HG03095 (cell line): ENCODE measurements at regions not wholly inside any gene's neighbourhood (a gene's known extent, or its start where the extent isn't known, plus 50 kb on each side); places are given as distances from the start of the nearest gene placed in this dataset.

Experiments
- ATAC-seq: cut with Tn5 transposase; IDR thresholded peaks from one replicate; pipeline ENCODE4 v1.9.1; 2021; ENCODE audit warnings: moderate library complexity; ENCODE audit not compliant: unreplicated experiment

GRCh38 chr4:123564758-123565346 is 168.3 kb downstream of the SPRY1 start:
- ATAC-seq: peak; percentile 100

- no peak for ATAC-seq
These were observed 172.3 kb downstream of the SPRY1 start for GRCh38 chr4:123568936-123569335.

GRCh38 chr4:123569541-123569940 is 172.9 kb downstream of the SPRY1 start:
- ATAC-seq: no peak

GRCh38 chr4:123573866-123574508 is 177.4 kb downstream of the SPRY1 start:
- ATAC-seq: no peak

- ATAC-seq: no peak
These were observed 178.7 kb downstream of the SPRY1 start for GRCh38 chr4:123575291-123575690.

- no peak for ATAC-seq
These were observed 180.8 kb downstream of the SPRY1 start for GRCh38 chr4:123577225-123577906.

- ATAC-seq: no peak
These were observed 181.9 kb downstream of the SPRY1 start for GRCh38 chr4:123578276-123579029.

- ATAC-seq: no peak
These were observed 183.4 kb downstream of the SPRY1 start for GRCh38 chr4:123579961-123580360.

- ATAC-seq: no peak
These were observed 184.5 kb downstream of the SPRY1 start for GRCh38 chr4:123580981-123581664.

- no peak for ATAC-seq
These were observed 185.2 kb downstream of the SPRY1 start for GRCh38 chr4:123581802-123582201.

GRCh38 chr4:123583043-123583442 is 186.4 kb downstream of the SPRY1 start:
- no peak for ATAC-seq

- ATAC-seq: no peak
These were observed 188.5 kb downstream of the SPRY1 start for GRCh38 chr4:123585111-123585510.

GRCh38 chr4:123587983-123588494 is 191.4 kb downstream of the SPRY1 start:
- ATAC-seq: peak; percentile 7

- ATAC-seq: peak; percentile 76
These were observed 192.1 kb downstream of the SPRY1 start for GRCh38 chr4:123588631-123589241.

GRCh38 chr4:123589301-123589700 is 192.7 kb downstream of the SPRY1 start:
- no peak for ATAC-seq

GRCh38 chr4:123591875-123592274 is 195.3 kb downstream of the SPRY1 start:
- no peak for ATAC-seq

- no peak for ATAC-seq
These were observed 197.1 kb downstream of the SPRY1 start for GRCh38 chr4:123593655-123594054.

GRCh38 chr4:123596805-123597204 is 200.2 kb downstream of the SPRY1 start:
- ATAC-seq: no peak

GRCh38 chr4:123597586-123597985 is 201.0 kb downstream of the SPRY1 start:
- ATAC-seq: no peak

GRCh38 chr4:123598331-123598730 is 201.7 kb downstream of the SPRY1 start:
- ATAC-seq: no peak
